ENCODE measurements at regions not wholly inside any gene's neighbourhood (a gene's known extent, or its start where the extent isn't known, plus 50 kb on each side); places are given as distances from the start of the nearest gene placed in this dataset.
"Not testable (repeated sequence)": the region's sequence is repeated elsewhere in the genome, so short reads cannot be mapped to it uniquely, and the experiment has no call there.

DNA sequence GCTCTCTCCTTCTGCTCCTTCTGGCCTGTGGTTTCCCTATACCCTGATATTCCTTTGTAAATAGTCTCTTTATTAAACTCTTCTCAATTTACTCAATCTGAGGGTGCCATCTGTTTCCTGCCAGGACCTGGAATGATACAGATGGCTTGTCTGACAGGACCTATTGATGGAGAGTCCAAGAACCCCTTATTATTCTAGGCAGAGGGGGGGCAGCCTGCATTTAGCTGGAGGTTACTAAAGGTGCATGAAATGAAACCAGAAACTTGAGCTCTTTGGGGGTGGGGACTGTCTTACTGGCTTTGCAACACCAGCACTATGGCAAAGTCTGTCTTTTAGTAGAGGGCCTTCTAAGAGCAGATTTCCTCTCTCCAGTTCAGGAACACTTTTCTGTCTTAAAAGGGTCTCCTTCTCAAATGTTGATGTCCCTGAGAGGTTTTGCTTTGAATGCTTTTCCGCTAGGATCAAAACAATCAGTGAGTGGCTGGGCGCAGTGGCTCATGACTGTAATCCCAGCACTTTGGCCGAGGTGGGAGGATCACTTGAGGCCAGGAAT is 162.5 kb upstream of the MED14 start:
- H3K4me3 ChIP-seq (ENCODE audit: control insufficient read depth, low read depth, low read length) = no peak overlapping the region
- TF ChIP-seq, protein P1, sequence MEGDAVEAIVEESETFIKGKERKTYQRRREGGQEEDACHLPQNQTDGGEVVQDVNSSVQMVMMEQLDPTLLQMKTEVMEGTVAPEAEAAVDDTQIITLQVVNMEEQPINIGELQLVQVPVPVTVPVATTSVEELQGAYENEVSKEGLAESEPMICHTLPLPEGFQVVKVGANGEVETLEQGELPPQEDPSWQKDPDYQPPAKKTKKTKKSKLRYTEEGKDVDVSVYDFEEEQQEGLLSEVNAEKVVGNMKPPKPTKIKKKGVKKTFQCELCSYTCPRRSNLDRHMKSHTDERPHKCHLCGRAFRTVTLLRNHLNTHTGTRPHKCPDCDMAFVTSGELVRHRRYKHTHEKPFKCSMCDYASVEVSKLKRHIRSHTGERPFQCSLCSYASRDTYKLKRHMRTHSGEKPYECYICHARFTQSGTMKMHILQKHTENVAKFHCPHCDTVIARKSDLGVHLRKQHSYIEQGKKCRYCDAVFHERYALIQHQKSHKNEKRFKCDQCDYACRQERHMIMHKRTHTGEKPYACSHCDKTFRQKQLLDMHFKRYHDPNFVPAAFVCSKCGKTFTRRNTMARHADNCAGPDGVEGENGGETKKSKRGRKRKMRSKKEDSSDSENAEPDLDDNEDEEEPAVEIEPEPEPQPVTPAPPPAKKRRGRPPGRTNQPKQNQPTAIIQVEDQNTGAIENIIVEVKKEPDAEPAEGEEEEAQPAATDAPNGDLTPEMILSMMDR (IDR thresholded peaks at IDR 0.05; ENCODE audit: control insufficient read depth, insufficient read depth, low read depth, low read length, missing control alignments) = no peak
- DNase-seq (ENCODE audit: low read depth) = no peak

DNA sequence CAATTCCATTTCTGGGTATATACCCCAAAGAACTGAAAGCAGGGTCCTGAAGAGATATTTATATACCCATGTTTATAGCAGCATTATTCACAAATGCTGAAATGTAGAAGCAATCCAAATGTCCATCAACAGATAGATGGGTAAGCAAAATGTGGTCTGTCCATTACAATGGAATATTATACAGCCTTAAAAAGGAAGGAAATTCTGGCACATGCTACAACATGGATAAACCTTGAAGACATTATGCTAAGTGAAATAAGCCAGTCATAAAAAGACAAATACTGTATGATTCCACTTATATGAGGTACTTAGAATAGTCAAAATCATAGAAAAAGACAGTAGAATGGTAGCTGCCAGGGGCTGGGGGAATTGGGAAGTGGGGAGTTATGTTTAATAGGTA is 169.4 kb upstream of the MED14 start:
- not testable (repeated sequence) for DNase-seq (ENCODE audit: low read depth); H3K4me3 ChIP-seq (ENCODE audit: control insufficient read depth, low read depth, low read length)

DNA sequence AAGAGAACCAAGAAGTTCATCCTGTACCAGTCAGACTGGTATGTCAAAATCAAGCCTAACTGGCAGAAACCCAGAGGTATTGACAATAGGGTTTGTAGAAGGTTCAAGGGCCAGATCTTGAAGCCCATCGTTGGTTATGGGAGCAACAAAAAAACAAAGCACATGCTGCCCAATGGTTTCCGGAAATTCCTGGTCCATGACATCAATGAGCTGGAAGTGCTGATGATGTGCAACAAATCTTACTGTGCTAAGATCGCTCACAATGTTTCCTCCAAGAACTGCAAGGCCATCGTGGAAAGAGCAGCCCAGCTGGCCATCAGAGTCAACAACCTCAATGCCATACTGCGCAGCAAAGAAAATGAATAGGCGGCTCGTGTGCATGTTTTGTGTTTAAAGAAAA is 172.7 kb upstream of the MED14 start:
- no peak overlapping the region for H3K4me3 ChIP-seq (ENCODE audit: control insufficient read depth, low read depth, low read length)
- TF ChIP-seq, protein P1 (IDR thresholded peaks at IDR 0.05; ENCODE audit: control insufficient read depth, insufficient read depth, low read depth, low read length, missing control alignments) = no peak
- DNase-seq (ENCODE audit: low read depth) = no peak

DNA sequence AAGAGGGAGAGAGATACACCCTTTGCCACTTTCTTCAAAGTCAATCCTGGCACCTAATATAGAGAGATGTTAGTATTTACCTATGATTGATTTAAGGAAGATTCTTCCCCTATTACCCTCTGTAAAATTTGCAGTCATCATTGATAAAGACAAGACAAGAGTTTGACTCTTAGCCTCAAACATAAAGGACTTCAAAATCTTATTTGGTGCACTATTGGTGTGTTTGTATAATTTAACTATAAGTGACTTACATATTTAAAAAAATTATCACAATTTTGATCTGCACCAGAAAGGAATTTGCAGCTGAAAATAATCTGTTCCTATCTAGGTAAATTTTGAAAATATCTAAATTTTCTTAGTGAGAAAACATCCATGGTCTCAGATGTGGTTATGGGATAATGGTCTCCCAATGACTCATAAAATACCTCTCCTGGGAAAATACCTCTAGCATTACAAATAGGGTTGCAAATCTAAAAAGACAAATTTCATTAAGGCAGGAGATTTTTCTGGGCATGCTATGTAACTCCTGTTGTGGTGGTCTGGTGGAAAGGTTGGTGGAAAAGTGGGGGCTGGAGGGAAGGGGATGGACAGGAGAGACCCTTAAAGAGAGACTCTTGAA is 173.6 kb upstream of the MED14 start:
- TF ChIP-seq, protein P1 (IDR thresholded peaks at IDR 0.05; ENCODE audit: control insufficient read depth, insufficient read depth, low read depth, low read length, missing control alignments) = no peak
- H3K4me3 ChIP-seq (ENCODE audit: control insufficient read depth, low read depth, low read length) = no peak overlapping the region
- DNase-seq (ENCODE audit: low read depth) = no peak

DNA sequence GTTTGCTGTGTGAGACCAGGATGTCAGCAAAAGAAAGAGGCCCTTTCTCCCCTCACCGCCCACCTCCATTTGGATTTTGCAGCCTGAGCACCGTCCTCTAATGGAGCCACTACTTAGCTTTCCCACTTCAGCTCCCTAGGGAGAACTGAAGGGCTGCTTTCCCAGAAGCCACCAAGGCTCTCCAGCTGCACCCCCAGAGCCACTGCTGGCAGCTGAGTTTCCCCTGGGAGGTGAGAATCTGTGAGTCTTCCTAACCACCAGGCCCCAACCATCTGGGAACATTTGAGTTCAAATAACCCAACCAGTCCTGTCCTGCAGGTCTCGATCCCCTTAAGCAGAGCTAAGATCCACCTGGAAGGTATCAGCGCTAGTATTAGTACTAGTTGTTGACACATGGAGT is 173.1 kb upstream of the USP9X start:
- TF ChIP-seq, protein P1 (IDR thresholded peaks at IDR 0.05; ENCODE audit: control insufficient read depth, insufficient read depth, low read depth, low read length, missing control alignments) = no peak
- no peak overlapping the region for H3K4me3 ChIP-seq (ENCODE audit: control insufficient read depth, low read depth, low read length)
- DNase-seq (ENCODE audit: low read depth) = no peak

DNA sequence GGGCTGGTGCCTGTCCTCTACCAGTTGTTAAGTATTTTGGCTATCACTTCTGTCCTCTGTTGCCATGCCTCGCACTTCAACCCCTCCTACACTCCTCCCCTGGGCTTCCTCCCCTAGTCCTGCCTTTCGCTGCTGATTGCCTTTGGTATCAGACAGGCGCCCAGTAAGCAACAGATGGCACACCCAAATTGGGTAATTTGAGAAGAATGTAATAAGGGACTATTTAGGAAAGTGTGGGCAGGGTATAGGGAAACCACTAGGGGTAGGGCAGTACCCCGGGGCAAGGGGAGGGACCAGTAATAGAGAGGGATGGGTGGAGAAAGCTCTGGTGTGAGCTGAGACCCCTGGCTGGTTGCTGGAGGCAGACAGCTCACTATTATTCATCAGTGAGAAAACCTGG is 172.7 kb upstream of the USP9X start:
- no peak for DNase-seq (ENCODE audit: low read depth)
- TF ChIP-seq, protein P1 (IDR thresholded peaks at IDR 0.05; ENCODE audit: control insufficient read depth, insufficient read depth, low read depth, low read length, missing control alignments) = no peak

DNA sequence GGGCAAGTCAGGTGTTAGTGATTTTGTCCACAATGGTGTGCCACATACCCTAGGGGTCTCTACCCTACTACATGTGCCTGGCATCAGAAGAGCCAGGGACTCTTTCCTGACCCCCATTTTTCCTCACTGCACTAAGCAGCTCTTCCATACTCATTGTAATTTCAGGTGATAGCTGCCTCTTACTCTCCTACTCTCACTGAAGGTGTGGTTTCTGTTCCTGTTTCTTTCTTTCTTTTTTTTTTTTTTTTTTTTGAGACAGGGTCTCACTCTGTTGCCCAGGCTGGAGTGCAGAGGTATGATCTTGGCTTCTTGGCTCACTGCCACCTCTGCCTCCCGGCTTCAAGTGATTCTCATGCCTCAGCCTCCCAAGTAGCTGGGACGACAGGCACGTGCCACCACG is 164.9 kb upstream of the USP9X start:
- no peak for DNase-seq (ENCODE audit: low read depth)
- no peak overlapping the region for H3K4me3 ChIP-seq (ENCODE audit: control insufficient read depth, low read depth, low read length)
- TF ChIP-seq, protein P1 (IDR thresholded peaks at IDR 0.05; ENCODE audit: control insufficient read depth, insufficient read depth, low read depth, low read length, missing control alignments) = no peak

More for the DNA sequence above, 172.7 kb upstream of the USP9X start:
- H3K4me3 ChIP-seq (ENCODE audit: control insufficient read depth, low read depth, low read length) = no peak overlapping the region
